ENCODE measurements at regions not wholly inside any gene's neighbourhood (a gene's known extent, or its start where the extent isn't known, plus 50 kb on each side); places are given as distances from the start of the nearest gene placed in this dataset.

DNA sequence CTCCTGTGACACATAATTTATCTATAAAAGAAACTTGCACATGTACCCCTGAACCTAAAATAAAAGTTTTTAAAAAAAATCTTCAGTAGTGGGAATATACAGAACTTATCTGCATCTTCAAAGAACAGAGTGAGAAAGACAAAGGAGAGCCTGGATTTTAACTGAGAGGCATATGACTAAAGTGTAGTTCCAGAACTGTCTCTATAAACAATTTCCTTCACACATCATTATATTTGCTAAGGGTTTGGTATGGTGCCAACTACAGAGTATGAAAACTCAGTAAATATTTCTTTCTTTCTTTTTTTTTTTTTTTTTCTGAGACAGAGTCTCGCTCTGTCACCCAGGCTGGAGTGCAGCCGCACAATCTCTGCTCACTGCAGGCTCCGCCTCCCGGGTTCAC is 49.9 kb upstream of the NFKB1 start:
- Histone ChIP-seq H3K14ac (replicated peaks; ENCODE audit: low read depth, low read length) (no peak overlapping the region), H4K5ac (ENCODE audit: low read depth, low read length) (no peak overlapping the region), H3K36me3 (ENCODE audit: control insufficient read depth, insufficient read depth, low read length) (no peaks in the 10 kb centered on the region), H3K27ac (ENCODE audit: insufficient read depth, low read length) (no peak overlapping the region), H2AFZ (replicated peaks; ENCODE audit: low read length, poor library complexity) (no peak overlapping the region), H3K9me3 (ENCODE audit: control insufficient read depth, insufficient read depth, low read length) (no peaks in the 10 kb centered on the region), H3K56ac (ENCODE audit: extremely low read depth, insufficient read depth, low read length) (no peak overlapping the region), H3K9ac (ENCODE audit: low read depth, low read length) (no peak overlapping the region), H4K91ac (ENCODE audit: insufficient read depth, low read depth, low read length) (no peak overlapping the region), H3K9me1 (ENCODE audit: insufficient read depth, low read length) (no peaks in the 10 kb centered on the region), H3K4me2 (ENCODE audit: low read depth, low read length) (no peak overlapping the region), H4K8ac (ENCODE audit: low read depth in 2 of 2, low read length in 2 of 2) (no peak overlapping the region), H4K20me1 (ENCODE audit: insufficient read depth, low read length) (no peaks in the 10 kb centered on the region), H3K4me1 (ENCODE audit: control insufficient read depth, insufficient read depth, low read length) (no peaks in the 10 kb centered on the region), H3K4me3 (ENCODE audit: insufficient read depth, low read depth, low read length) (no peak overlapping the region), H3K27me3 (ENCODE audit: control insufficient read depth, insufficient read depth, low read length) (peaks cover 1% of the 10 kb centered on the region; the same call in 1 of the 2 replicates), H2AK5ac (ENCODE audit: low read depth, low read length) (no peak overlapping the region), H3K79me1 (ENCODE audit: low read depth in 1 of 2, low read length in 2 of 2) (no peaks in the 10 kb centered on the region), H2AK9ac (replicated peaks; ENCODE audit: low read depth, low read length, poor library complexity) (no peak overlapping the region), H2BK5ac (ENCODE audit: low read depth, low read length, poor library complexity, severe bottlenecking) (no peak overlapping the region), H2BK20ac (ENCODE audit: low read depth, low read length) (no peak overlapping the region), H3K18ac (ENCODE audit: low read depth, low read length) (no peak overlapping the region), H3K4ac (ENCODE audit: low read depth, low read length) (no peak overlapping the region), H2BK120ac (ENCODE audit: low read depth, low read length) (no peak overlapping the region), H3K23ac (ENCODE audit: low read depth, low read length) (no peak overlapping the region), H2BK15ac (ENCODE audit: low read depth, low read length) (no peak overlapping the region)
- intact Hi-C loops (cut with micrococcal nuclease) (loop anchor here (2.0 to 5.0 kb wide), 3 partner anchors 51 to 160 kb away; partner anchors contain the start of gene NFKB1), in situ Hi-C loops (cut with MboI; ENCODE audit: low sequenced_read_pairs) (no loop called here), dilution Hi-C loops (cut with HindIII; ENCODE audit: low sequenced_read_pairs, unreplicated experiment) (no loop called here)
- ChIA-PET CTCF (interaction anchor here (0.7 kb wide), 1 partner anchor 657 kb away, joined by 5 read pairs; no protein-coding TSS in a partner anchor), POLR2A (ENCODE audit: unreplicated experiment) (no interaction called here)
- DNase-seq, result no peak
- no TSS peak for BruUV-seq (replicated peaks)
- no peak for ATAC-seq (ENCODE audit: low read depth)
- no peak for TF ChIP-seq NFE2L2 (IDR thresholded peaks at IDR 0.05; ENCODE audit: low read depth, low read length)
- TF ChIP-seq CHD1 (IDR thresholded peaks at IDR 0.05; ENCODE audit: low read depth, low read length), result no peak
- TF ChIP-seq POLR2A (IDR thresholded peaks at IDR 0.05; ENCODE audit: low read depth, low read length), result no peak
- TF ChIP-seq, protein P1, sequence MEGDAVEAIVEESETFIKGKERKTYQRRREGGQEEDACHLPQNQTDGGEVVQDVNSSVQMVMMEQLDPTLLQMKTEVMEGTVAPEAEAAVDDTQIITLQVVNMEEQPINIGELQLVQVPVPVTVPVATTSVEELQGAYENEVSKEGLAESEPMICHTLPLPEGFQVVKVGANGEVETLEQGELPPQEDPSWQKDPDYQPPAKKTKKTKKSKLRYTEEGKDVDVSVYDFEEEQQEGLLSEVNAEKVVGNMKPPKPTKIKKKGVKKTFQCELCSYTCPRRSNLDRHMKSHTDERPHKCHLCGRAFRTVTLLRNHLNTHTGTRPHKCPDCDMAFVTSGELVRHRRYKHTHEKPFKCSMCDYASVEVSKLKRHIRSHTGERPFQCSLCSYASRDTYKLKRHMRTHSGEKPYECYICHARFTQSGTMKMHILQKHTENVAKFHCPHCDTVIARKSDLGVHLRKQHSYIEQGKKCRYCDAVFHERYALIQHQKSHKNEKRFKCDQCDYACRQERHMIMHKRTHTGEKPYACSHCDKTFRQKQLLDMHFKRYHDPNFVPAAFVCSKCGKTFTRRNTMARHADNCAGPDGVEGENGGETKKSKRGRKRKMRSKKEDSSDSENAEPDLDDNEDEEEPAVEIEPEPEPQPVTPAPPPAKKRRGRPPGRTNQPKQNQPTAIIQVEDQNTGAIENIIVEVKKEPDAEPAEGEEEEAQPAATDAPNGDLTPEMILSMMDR (conservative IDR thresholded peaks at IDR 0.05; ENCODE audit: low read depth, low read length), result no peak
- no peak for TF ChIP-seq MAFK (IDR thresholded peaks at IDR 0.05; ENCODE audit: low read depth, low read length)
- no peak for TF ChIP-seq CEBPB (IDR thresholded peaks at IDR 0.05; ENCODE audit: low read depth, low read length)
- no peak for TF ChIP-seq BHLHE40 (IDR thresholded peaks at IDR 0.05; ENCODE audit: low read depth, low read length)
- TF ChIP-seq MAZ (IDR thresholded peaks at IDR 0.05; ENCODE audit: borderline replicate concordance, low read depth, low read length), result no peak
- no peak for TF ChIP-seq RAD21 (IDR thresholded peaks at IDR 0.05; ENCODE audit: low read length)
- no peak for TF ChIP-seq RCOR1 (IDR thresholded peaks at IDR 0.05; ENCODE audit: insufficient replicate concordance, low read length)
- TF ChIP-seq, protein P2, sequence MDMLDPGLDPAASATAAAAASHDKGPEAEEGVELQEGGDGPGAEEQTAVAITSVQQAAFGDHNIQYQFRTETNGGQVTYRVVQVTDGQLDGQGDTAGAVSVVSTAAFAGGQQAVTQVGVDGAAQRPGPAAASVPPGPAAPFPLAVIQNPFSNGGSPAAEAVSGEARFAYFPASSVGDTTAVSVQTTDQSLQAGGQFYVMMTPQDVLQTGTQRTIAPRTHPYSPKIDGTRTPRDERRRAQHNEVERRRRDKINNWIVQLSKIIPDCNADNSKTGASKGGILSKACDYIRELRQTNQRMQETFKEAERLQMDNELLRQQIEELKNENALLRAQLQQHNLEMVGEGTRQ (IDR thresholded peaks at IDR 0.05; ENCODE audit: low read depth, low read length), result no peak
- WGBS, 2 experiments (ENCODE audit: extremely low coverage in 2 of 2, insufficient read length in 1 of 2), result no CpG with 5 or more reads among the region's 4 CpGs

Measured in IMR-90 (cell line).